Keratinocyte (primary cell): ENCODE measurements at regions not wholly inside any gene's neighbourhood (a gene's known extent, or its start where the extent isn't known, plus 50 kb on each side); places are given as distances from the start of the nearest gene placed in this dataset.

Experiments
- DNase-seq: peaks from one replicate; pipeline ENCODE4 v3.0.0-alpha.2; 2011; ENCODE audit warnings: low read depth, missing footprints, low spot score
- FAIRE-seq: peaks from 2 replicates; lab custom pipeline; 2011; peaks lifted over from hg19 to GRCh38; lab: Jason Lieb, UNC
- H2AFZ ChIP-seq: 2 replicates; pipeline ENCODE4 v1.6.0; 2012; ENCODE audit warnings: low read length, control low read depth, inconsistent platforms; ENCODE audit not compliant: control insufficient read depth
- H3K27ac ChIP-seq: 2 replicates; pipeline ENCODE4 v1.5.1; 2011; ENCODE audit warnings: low read length; ENCODE audit not compliant: control insufficient read depth, insufficient read depth
- H3K27me3 ChIP-seq: 3 replicates; pipeline ENCODE4 v1.6.0; 2011; ENCODE audit warnings: low read length; ENCODE audit not compliant: control insufficient read depth, insufficient read depth; ENCODE audit errors: extremely low read depth
- H3K36me3 ChIP-seq, 2 experiments: 2 replicates in 1 of 2; 3 replicates in 1 of 2; pipeline ENCODE4 v1.5.1; 2011; ENCODE audit warnings: low read length in 2 of 2, mild to moderate bottlenecking in 1 of 2; ENCODE audit not compliant: control insufficient read depth in 2 of 2, insufficient read depth in 2 of 2; ENCODE audit errors: extremely low read depth in 1 of 2
- H3K4me1 ChIP-seq: 3 replicates; pipeline ENCODE4 v1.5.1; 2011; ENCODE audit warnings: low read length; ENCODE audit not compliant: control insufficient read depth, insufficient read depth; ENCODE audit errors: extremely low read depth
- H3K4me2 ChIP-seq: 3 replicates; pipeline ENCODE4 v1.6.0; 2011; ENCODE audit warnings: low read depth, low read length; ENCODE audit not compliant: control insufficient read depth, insufficient read depth; ENCODE audit errors: extremely low read depth
- H3K4me3 ChIP-seq, 3 experiments: fragments of 200-600 bp in 1 of 3; sonication (generic) in 1 of 3; 2 replicates in 2 of 3; 3 replicates in 1 of 3; pipeline ENCODE4 v1.5.1; 2011 to 2016; ENCODE audit warnings: low read length in 3 of 3, mild to moderate bottlenecking in 3 of 3, control low read depth in 2 of 3, inconsistent platforms in 1 of 3, low read depth in 1 of 3, mixed read lengths in 1 of 3, mixed run types in 1 of 3, moderate library complexity in 1 of 3; ENCODE audit not compliant: control insufficient read depth in 2 of 3, insufficient read depth in 2 of 3; ENCODE audit errors: extremely low read depth in 1 of 3
- H3K79me2 ChIP-seq: 2 replicates; pipeline ENCODE4 v1.6.0; 2012; ENCODE audit warnings: low read length; ENCODE audit not compliant: control insufficient read depth, insufficient read depth
- H3K9ac ChIP-seq: 3 replicates; pipeline ENCODE4 v1.6.0; 2011; ENCODE audit warnings: low read length; ENCODE audit not compliant: control insufficient read depth, insufficient read depth; ENCODE audit errors: extremely low read depth
- H3K9me1 ChIP-seq: 3 replicates; pipeline ENCODE4 v1.6.0; 2011; ENCODE audit warnings: low read length; ENCODE audit not compliant: control insufficient read depth, insufficient read depth; ENCODE audit errors: extremely low read depth
- H3K9me3 ChIP-seq: 2 replicates; pipeline ENCODE4 v1.5.1; 2012; ENCODE audit warnings: low read depth, low read length; ENCODE audit not compliant: control insufficient read depth
- H4K20me1 ChIP-seq: 3 replicates; pipeline ENCODE4 v1.6.0; 2011; ENCODE audit warnings: low read length; ENCODE audit not compliant: control insufficient read depth, insufficient read depth; ENCODE audit errors: extremely low read depth
- CTCF ChIP-seq, 3 experiments: IDR thresholded peaks in 1 of 3; conservative IDR thresholded peaks in 1 of 3; optimal IDR thresholded peaks in 1 of 3; 2 replicates in 2 of 3; 3 replicates in 1 of 3; pipeline versions ENCODE3 to v1.5.1; 2011; ENCODE audit warnings: low read length in 3 of 3, mild to moderate bottlenecking in 3 of 3, moderate library complexity in 2 of 3, control low read depth in 1 of 3, inconsistent platforms in 1 of 3; ENCODE audit not compliant: insufficient read depth in 2 of 3; ENCODE audit errors: extremely low read depth in 1 of 3
- EZH2 ChIP-seq: IDR thresholded peaks from one replicate; pipeline ENCODE4 v1.6.1; 2012; ENCODE audit warnings: inconsistent platforms, mild to moderate bottlenecking, low read length, moderate library complexity
- dilution Hi-C: fragments of 300-500 bp; cut with MboI; formaldehyde crosslinking; loops from one replicate; pipeline ENCODE4 v1.7.0; 2020; ENCODE audit warnings: low sequenced_read_pairs; ENCODE audit not compliant: extremely low pct_ligation_motif_present

- no peak overlapping the region for H3K27ac ChIP-seq
Observed at GRCh38 chr12:59084511-59085375, 164.4 kb upstream of the LRIG3 start.

GRCh38 chr12:59082952-59083351, 162.6 kb upstream of the LRIG3 start:
- TF ChIP-seq CTCF (optimal IDR thresholded peaks at IDR 0.05 in 1 of 3, IDR thresholded peaks at IDR 0.05 in 1 of 3, conservative IDR thresholded peaks at IDR 0.05 in 1 of 3; ENCODE audit: extremely low read depth in 1 of 3, insufficient read depth in 2 of 3, low read length in 3 of 3) (no peak), EZH2 (no peak)
- peaks cover 41% of the 10 kb centered on the region for H3K4me1 ChIP-seq
- H3K79me2 ChIP-seq = no peaks in the 10 kb centered on the region
- H4K20me1 ChIP-seq = no peaks in the 10 kb centered on the region
- no peaks in the 10 kb centered on the region for H3K27me3 ChIP-seq
- H3K4me3 ChIP-seq = no peak overlapping the region
- no peaks in the 10 kb centered on the region for H3K36me3 ChIP-seq
- DNase-seq (no peak), FAIRE-seq (no peak)
- dilution Hi-C loops = no loop called here
- H3K9ac ChIP-seq = no peak overlapping the region
- H3K9me3 ChIP-seq = no peaks in the 10 kb centered on the region
- no peak overlapping the region for H2AFZ ChIP-seq
- H3K27ac ChIP-seq = no peak overlapping the region
- no peak overlapping the region for H3K4me2 ChIP-seq
- no peaks in the 10 kb centered on the region for H3K9me1 ChIP-seq

More at GRCh38 chr12:59084511-59085375, 164.4 kb upstream of the LRIG3 start:
- Histone ChIP-seq H4K20me1 (no peaks in the 10 kb centered on the region), H3K27me3 (no peaks in the 10 kb centered on the region), H3K4me3 (no peak overlapping the region), H3K36me3 (no peaks in the 10 kb centered on the region), H3K9ac (no peak overlapping the region), H3K9me3 (no peaks in the 10 kb centered on the region), H3K79me2 (no peaks in the 10 kb centered on the region), H3K4me1 (peaks cover 23% of the 10 kb centered on the region), H3K4me2 (peak overlapping the region; percentile 54), H3K9me1 (no peaks in the 10 kb centered on the region), H2AFZ (peak overlapping the region; percentile 96)
- TF ChIP-seq EZH2 (no peak), CTCF (optimal IDR thresholded peaks at IDR 0.05 in 1 of 3, IDR thresholded peaks at IDR 0.05 in 1 of 3, conservative IDR thresholded peaks at IDR 0.05 in 1 of 3; ENCODE audit: extremely low read depth in 1 of 3, insufficient read depth in 2 of 3, low read length in 3 of 3) (no peak)
- DNase-seq (no peak), FAIRE-seq (peak; percentile 67)
- dilution Hi-C loops = no loop called here
